HL-60 (cell line): ENCODE measurements at regions not wholly inside any gene's neighbourhood (a gene's known extent, or its start where the extent isn't known, plus 50 kb on each side); places are given as distances from the start of the nearest gene placed in this dataset.

Experiments
- CTCF ChIP-seq: IDR thresholded peaks from one replicate; pipeline ENCODE4 v1.5.1; 2011; ENCODE audit warnings: low read length, control low read depth, inconsistent platforms; ENCODE audit not compliant: insufficient read depth
- POLR2AphosphoS5 ChIP-seq: IDR thresholded peaks from 2 replicates; pipeline ENCODE4 v1.6.1; 2012; ENCODE audit warnings: low read depth

GRCh38 chr10:52649511-52649910 lies 123.1 kb downstream of the MBL2 start:
- TF ChIP-seq CTCF, result no peak
- no peak for TF ChIP-seq POLR2AphosphoS5
